Neural cell (in vitro differentiated cells): ENCODE measurements at regions not wholly inside any gene's neighbourhood (a gene's known extent, or its start where the extent isn't known, plus 50 kb on each side); places are given as distances from the start of the nearest gene placed in this dataset.

ENCODE experiments used
- H2AFZ ChIP-seq: fragments of 200-600, 300-800 bp; sonication (generic), shearing (Covaris generic); 2 replicates; pipeline ENCODE4 v1.6.0; 2014; ENCODE audit warnings: low read depth, mild to moderate bottlenecking, antibody characterized with exemption, low read length, moderate library complexity
- H3F3A ChIP-seq: fragments of 200-600 bp; shearing (Covaris generic); 2 replicates; pipeline ENCODE4 v1.6.1; 2016; ENCODE audit warnings: mild to moderate bottlenecking, moderate library complexity, mixed read lengths, antibody characterized with exemption, low read length; ENCODE audit not compliant: insufficient read depth, poor library complexity, severe bottlenecking
- H3K27ac ChIP-seq: fragments of 200-600, 300-800 bp; sonication (generic), shearing (Covaris generic); 2 replicates; pipeline ENCODE4 v1.5.1; 2014; ENCODE audit warnings: mild to moderate bottlenecking, low read length, moderate library complexity
- H3K27me3 ChIP-seq: fragments of 300-800, 200-600 bp; sonication (generic), shearing (Covaris generic); 2 replicates; pipeline ENCODE4 v1.6.0; 2014; ENCODE audit warnings: mild to moderate bottlenecking, low read depth, low read length, moderate library complexity; ENCODE audit not compliant: insufficient read depth
- H3K36me3 ChIP-seq: fragments of 300-800, 200-600 bp; sonication (generic), shearing (Covaris generic); 2 replicates; pipeline ENCODE4 v1.5.1; 2014; ENCODE audit warnings: mild to moderate bottlenecking, antibody characterized with exemption, low read length, moderate library complexity; ENCODE audit not compliant: insufficient read depth
- H3K4me2 ChIP-seq: fragments of 300-800, 200-600 bp; sonication (generic), shearing (Covaris generic); 2 replicates; pipeline ENCODE4 v1.6.0; 2014; ENCODE audit warnings: mild to moderate bottlenecking, low read length
- H3K4me3 ChIP-seq: fragments of 300-800, 200-600 bp; sonication (generic), shearing (Covaris generic); 2 replicates; pipeline ENCODE4 v1.5.1; 2014; ENCODE audit warnings: mild to moderate bottlenecking, low read length, moderate library complexity
- H3K79me2 ChIP-seq: fragments of 200-600 bp; shearing (Covaris generic); replicated peaks from 2 replicates; pipeline ENCODE4 v1.6.0; 2014; ENCODE audit warnings: mild to moderate bottlenecking, low read length, moderate library complexity; ENCODE audit not compliant: insufficient read depth
- H3K9ac ChIP-seq: fragments of 300-800, 200-600 bp; sonication (generic), shearing (Covaris generic); 2 replicates; pipeline ENCODE4 v1.6.1; 2016; ENCODE audit warnings: mild to moderate bottlenecking, low read length, mixed read lengths
- H3K9me2 ChIP-seq: fragments of 200-600 bp; shearing (Covaris generic); 2 replicates; pipeline ENCODE4 v1.6.1; 2016; ENCODE audit warnings: mild to moderate bottlenecking, low read length, mixed read lengths; ENCODE audit not compliant: insufficient read depth
- H3K9me3 ChIP-seq: fragments of 200-600, 300-800 bp; sonication (generic), shearing (Covaris generic); 2 replicates; pipeline ENCODE4 v1.6.1; 2016; ENCODE audit warnings: mild to moderate bottlenecking, mixed run types, low read length, moderate library complexity, mixed read lengths
- H4K20me1 ChIP-seq: fragments of 200-600 bp; shearing (Covaris generic); 2 replicates; pipeline ENCODE4 v1.6.1; 2016; ENCODE audit warnings: mild to moderate bottlenecking, mixed run types; ENCODE audit not compliant: insufficient read depth
- EP300 ChIP-seq: fragments of 450-650 bp; conservative IDR thresholded peaks from 2 replicates; pipeline ENCODE4 v1.6.1; 2014; ENCODE audit warnings: antibody characterized with exemption, mild to moderate bottlenecking, moderate library complexity; ENCODE audit not compliant: poor library complexity, severe bottlenecking
- EZH2 ChIP-seq: fragments of 200-600, 300-800 bp; shearing (Covaris generic), sonication (generic); IDR thresholded peaks from 2 replicates; pipeline ENCODE4 v1.6.1; 2014; ENCODE audit warnings: antibody characterized with exemption, low read length, borderline replicate concordance, mild to moderate bottlenecking; ENCODE audit not compliant: insufficient read depth, poor library complexity, severe bottlenecking
- MXI1 ChIP-seq: fragments of 450-650 bp; conservative IDR thresholded peaks from 2 replicates; pipeline ENCODE4 v1.6.1; 2014; ENCODE audit warnings: antibody characterized with exemption, mild to moderate bottlenecking; ENCODE audit not compliant: poor library complexity, severe bottlenecking
- POLR2AphosphoS5 ChIP-seq: IDR thresholded peaks from 2 replicates; pipeline ENCODE4 v1.6.1; 2012
- RAD21 ChIP-seq: fragments of 450-650 bp; conservative IDR thresholded peaks from 2 replicates; pipeline ENCODE4 v1.6.1; 2014; ENCODE audit warnings: antibody characterized with exemption, mild to moderate bottlenecking, moderate library complexity
- SMC3 ChIP-seq: fragments of 450-650 bp; conservative IDR thresholded peaks from 2 replicates; pipeline ENCODE4 v1.6.1; 2014; ENCODE audit warnings: antibody characterized with exemption, mild to moderate bottlenecking, moderate library complexity; ENCODE audit not compliant: poor library complexity
- TAF1 ChIP-seq: IDR thresholded peaks from 2 replicates; pipeline ENCODE4 v1.6.1; 2012; ENCODE audit warnings: low read depth
- TF ChIP-seq, protein P1 (sequence below): fragments of 450-650 bp; IDR thresholded peaks from 2 replicates; pipeline ENCODE4 v1.5.1; 2014; ENCODE audit warnings: antibody characterized with exemption, mild to moderate bottlenecking, moderate library complexity; ENCODE audit not compliant: poor library complexity, severe bottlenecking
- TF ChIP-seq, protein P2 (sequence below): IDR thresholded peaks from 2 replicates; pipeline ENCODE4 v1.6.1; 2012; ENCODE audit warnings: borderline replicate concordance

DNA sequence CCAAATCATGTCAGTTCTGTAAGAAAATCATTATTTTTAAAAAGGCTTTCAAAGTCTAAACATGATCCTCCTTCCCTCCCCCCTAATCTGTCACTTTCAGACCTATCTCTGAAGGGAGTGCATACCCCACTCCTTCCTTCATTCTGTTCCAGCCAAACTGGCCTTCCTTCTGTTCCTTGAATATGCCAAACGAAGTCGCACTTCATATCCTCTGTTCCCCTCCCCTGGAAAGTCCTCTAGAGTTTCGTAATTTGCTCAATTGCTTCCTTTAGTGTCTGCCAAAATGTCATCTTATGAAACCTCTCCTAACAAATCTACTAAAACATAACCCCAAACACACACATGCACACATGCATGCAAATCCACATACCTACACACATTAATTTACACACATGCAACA, 69.5 kb upstream of the TUSC7 start:
- no peak overlapping the region for H2AFZ ChIP-seq
- H3K79me2 ChIP-seq: no peaks in the 10 kb centered on the region
- TF ChIP-seq, protein P1, sequence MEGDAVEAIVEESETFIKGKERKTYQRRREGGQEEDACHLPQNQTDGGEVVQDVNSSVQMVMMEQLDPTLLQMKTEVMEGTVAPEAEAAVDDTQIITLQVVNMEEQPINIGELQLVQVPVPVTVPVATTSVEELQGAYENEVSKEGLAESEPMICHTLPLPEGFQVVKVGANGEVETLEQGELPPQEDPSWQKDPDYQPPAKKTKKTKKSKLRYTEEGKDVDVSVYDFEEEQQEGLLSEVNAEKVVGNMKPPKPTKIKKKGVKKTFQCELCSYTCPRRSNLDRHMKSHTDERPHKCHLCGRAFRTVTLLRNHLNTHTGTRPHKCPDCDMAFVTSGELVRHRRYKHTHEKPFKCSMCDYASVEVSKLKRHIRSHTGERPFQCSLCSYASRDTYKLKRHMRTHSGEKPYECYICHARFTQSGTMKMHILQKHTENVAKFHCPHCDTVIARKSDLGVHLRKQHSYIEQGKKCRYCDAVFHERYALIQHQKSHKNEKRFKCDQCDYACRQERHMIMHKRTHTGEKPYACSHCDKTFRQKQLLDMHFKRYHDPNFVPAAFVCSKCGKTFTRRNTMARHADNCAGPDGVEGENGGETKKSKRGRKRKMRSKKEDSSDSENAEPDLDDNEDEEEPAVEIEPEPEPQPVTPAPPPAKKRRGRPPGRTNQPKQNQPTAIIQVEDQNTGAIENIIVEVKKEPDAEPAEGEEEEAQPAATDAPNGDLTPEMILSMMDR: no peak
- TF ChIP-seq, protein P2, sequence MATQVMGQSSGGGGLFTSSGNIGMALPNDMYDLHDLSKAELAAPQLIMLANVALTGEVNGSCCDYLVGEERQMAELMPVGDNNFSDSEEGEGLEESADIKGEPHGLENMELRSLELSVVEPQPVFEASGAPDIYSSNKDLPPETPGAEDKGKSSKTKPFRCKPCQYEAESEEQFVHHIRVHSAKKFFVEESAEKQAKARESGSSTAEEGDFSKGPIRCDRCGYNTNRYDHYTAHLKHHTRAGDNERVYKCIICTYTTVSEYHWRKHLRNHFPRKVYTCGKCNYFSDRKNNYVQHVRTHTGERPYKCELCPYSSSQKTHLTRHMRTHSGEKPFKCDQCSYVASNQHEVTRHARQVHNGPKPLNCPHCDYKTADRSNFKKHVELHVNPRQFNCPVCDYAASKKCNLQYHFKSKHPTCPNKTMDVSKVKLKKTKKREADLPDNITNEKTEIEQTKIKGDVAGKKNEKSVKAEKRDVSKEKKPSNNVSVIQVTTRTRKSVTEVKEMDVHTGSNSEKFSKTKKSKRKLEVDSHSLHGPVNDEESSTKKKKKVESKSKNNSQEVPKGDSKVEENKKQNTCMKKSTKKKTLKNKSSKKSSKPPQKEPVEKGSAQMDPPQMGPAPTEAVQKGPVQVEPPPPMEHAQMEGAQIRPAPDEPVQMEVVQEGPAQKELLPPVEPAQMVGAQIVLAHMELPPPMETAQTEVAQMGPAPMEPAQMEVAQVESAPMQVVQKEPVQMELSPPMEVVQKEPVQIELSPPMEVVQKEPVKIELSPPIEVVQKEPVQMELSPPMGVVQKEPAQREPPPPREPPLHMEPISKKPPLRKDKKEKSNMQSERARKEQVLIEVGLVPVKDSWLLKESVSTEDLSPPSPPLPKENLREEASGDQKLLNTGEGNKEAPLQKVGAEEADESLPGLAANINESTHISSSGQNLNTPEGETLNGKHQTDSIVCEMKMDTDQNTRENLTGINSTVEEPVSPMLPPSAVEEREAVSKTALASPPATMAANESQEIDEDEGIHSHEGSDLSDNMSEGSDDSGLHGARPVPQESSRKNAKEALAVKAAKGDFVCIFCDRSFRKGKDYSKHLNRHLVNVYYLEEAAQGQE: no peak
- TF ChIP-seq MXI1 (no peak), TAF1 (no peak), SMC3 (no peak), EZH2 (no peak), EP300 (no peak), POLR2AphosphoS5 (no peak), RAD21 (no peak)
- no peaks in the 10 kb centered on the region for H3F3A ChIP-seq
- no peak overlapping the region for H3K4me3 ChIP-seq
- H3K27ac ChIP-seq: no peak overlapping the region
- no peaks in the 10 kb centered on the region for H3K27me3 ChIP-seq
- H3K4me2 ChIP-seq: no peak overlapping the region
- H3K9me3 ChIP-seq: no peaks in the 10 kb centered on the region
- H4K20me1 ChIP-seq: no peaks in the 10 kb centered on the region
- H3K9ac ChIP-seq: no peak overlapping the region
- H3K9me2 ChIP-seq: no peaks in the 10 kb centered on the region
- H3K36me3 ChIP-seq: no peaks in the 10 kb centered on the region

DNA sequence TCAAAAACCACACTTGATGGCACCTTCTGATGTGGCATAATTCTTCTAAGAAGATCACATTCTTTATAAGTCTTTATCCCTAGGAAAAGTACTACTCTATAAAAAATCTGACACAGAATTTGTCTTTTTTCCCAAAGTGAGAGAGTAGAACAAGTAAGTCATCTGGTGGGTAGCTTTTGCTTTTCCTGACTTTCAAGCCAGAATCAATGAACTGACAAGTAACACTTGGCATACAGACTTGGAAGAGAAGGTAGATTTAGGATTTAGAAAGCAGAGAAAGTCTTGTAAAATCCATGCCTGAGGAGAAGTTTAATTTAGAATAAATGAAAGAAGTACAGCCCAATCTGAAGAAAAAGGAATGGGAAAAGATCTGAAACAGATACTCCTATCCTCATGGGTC, 66.6 kb upstream of the TUSC7 start:
- H3K27me3 ChIP-seq: no peaks in the 10 kb centered on the region
- no peaks in the 10 kb centered on the region for H3K79me2 ChIP-seq
- no peak overlapping the region for H3K27ac ChIP-seq
- H2AFZ ChIP-seq: no peak overlapping the region
- H3K9me3 ChIP-seq: no peaks in the 10 kb centered on the region
- H3K9me2 ChIP-seq: no peaks in the 10 kb centered on the region
- no peak overlapping the region for H3K4me3 ChIP-seq
- no peaks in the 10 kb centered on the region for H4K20me1 ChIP-seq
- TF ChIP-seq POLR2AphosphoS5 (no peak), TAF1 (no peak), EP300 (no peak), EZH2 (no peak), SMC3 (no peak), MXI1 (no peak), RAD21 (no peak)
- TF ChIP-seq, protein P2: no peak
- TF ChIP-seq, protein P1: no peak
- no peaks in the 10 kb centered on the region for H3K36me3 ChIP-seq
- H3K4me2 ChIP-seq: no peak overlapping the region
- H3K9ac ChIP-seq: no peak overlapping the region
- H3F3A ChIP-seq: no peaks in the 10 kb centered on the region
